HAP-1 (cell line): ENCODE measurements at regions not wholly inside any gene's neighbourhood (a gene's known extent, or its start where the extent isn't known, plus 50 kb on each side); places are given as distances from the start of the nearest gene placed in this dataset.
A peak's percentile ranks its signal among the peaks of the same experiment; 100 is the strongest.

Experiments
- DNase-seq, 2 experiments: peaks; one replicate each; pipeline ENCODE4 v3.0.0-alpha.2; 2016 to 2020; ENCODE audit warnings: low spot score in 2 of 2
- H3K27me3 ChIP-seq: fragments of 250-450 bp; sonication (Bioruptor Pico); 2 replicates; pipeline ENCODE4 v1.5.1; 2020; ENCODE audit warnings: low read depth, mild to moderate bottlenecking, moderate library complexity
- H3K36me3 ChIP-seq: fragments of 250-450 bp; sonication (Bioruptor Pico); replicated peaks from 2 replicates; pipeline ENCODE4 v1.5.1; 2020; ENCODE audit warnings: mild to moderate bottlenecking
- H3K4me1 ChIP-seq: fragments of 250-450 bp; sonication (Bioruptor Pico); 2 replicates; pipeline ENCODE4 v1.5.1; 2020; ENCODE audit warnings: mild to moderate bottlenecking
- H3K4me3 ChIP-seq: fragments of 250-450 bp; sonication (Bioruptor Pico); 2 replicates; pipeline ENCODE4 v1.5.1; 2020; ENCODE audit warnings: mild to moderate bottlenecking, moderate library complexity
- H3K9me3 ChIP-seq: fragments of 250-450 bp; sonication (Bioruptor Pico); 2 replicates; pipeline ENCODE4 v1.5.1; 2020; ENCODE audit warnings: mild to moderate bottlenecking, moderate library complexity
- in situ Hi-C: fragments of 300-500 bp; cut with MboI; formaldehyde crosslinking; loops from 3 replicates; pipeline ENCODE4 v1.14.3; 2020; ENCODE audit warnings: low sequenced_read_pairs, inconsistent platforms, mixed read lengths

DNA sequence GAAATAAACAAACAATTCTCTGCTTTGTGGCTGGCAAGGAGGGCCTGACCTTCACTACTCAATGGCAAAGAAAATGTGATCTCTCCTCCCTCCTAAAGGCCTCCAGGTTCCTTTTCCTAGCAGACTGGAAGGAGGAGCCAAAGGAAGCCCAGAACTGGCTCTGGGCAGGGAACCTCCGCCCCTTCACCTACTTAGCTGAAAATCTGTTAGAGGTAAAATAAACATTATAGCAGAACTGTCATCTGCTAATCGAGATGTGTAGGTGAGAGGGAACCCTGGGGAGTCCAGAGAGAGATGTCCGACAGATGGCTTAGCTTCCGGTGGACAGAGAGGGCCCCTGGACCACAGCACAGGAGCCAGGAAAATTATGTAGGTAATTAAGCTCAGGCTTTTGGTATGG lies 75.2 kb upstream of the KCNA3 start:
- Histone ChIP-seq H3K9me3 (no peaks in the 10 kb centered on the region), H3K4me1 (no peaks in the 10 kb centered on the region), H3K4me3 (no peak overlapping the region), H3K27me3 (no peaks in the 10 kb centered on the region), H3K36me3 (no peaks in the 10 kb centered on the region)
- in situ Hi-C loops: no loop called here
- DNase-seq: no peak

DNA sequence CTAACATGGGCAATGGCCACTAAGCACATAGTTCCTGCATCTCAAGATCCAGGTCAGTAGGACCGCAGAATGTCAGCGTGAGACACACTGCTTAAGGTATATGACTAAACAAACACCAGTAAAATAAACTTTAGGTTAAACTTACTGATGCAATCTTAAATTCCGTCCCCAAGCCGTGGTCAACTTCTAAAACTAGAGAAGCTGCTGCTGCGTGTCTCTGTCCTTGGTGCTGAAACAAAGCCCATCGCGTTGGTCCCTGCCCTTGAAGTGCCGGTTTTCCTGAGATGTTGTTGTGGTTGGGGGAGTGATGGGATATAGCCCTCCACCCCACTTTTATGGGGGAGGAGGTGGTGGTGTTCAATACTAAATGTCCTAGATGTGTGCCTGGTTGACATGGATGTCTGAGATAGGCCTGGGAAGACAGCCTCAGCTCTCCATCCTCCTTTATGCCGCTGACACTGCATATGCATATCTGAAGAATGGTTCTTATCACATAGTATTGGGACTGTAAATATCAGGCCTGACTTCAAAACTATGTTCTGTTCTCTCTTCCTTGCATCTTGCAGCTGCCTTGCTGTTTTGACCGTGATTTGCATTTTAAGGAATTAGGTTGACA lies 72.0 kb upstream of the KCNA3 start:
- peak in 1 of 2 experiments; percentile 69 for DNase-seq
- Histone ChIP-seq H3K27me3 (no peaks in the 10 kb centered on the region), H3K9me3 (no peaks in the 10 kb centered on the region), H3K4me1 (no peaks in the 10 kb centered on the region), H3K4me3 (no peak overlapping the region), H3K36me3 (no peaks in the 10 kb centered on the region)
- in situ Hi-C loops: no loop called here

DNA sequence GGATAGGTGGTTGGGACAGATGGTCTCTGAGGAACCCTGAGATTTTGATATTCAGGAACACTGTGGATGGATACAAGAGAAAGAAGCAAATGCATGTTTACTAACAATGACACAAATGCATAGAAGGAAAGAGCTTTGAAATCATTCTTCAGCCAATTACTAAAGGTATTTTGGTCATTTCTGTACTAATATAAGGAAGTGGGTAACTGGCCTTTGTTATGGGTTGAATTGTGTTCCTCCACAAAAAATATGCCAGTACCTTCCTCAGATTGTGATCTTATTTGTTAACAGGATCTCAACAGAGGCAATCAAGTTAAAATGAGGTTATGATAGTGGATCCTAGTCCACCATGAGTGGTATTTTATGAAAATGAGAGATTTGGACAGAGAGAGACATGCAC lies 68.7 kb upstream of the KCNA3 start:
- Histone ChIP-seq H3K36me3 (no peaks in the 10 kb centered on the region), H3K9me3 (no peaks in the 10 kb centered on the region), H3K27me3 (no peaks in the 10 kb centered on the region), H3K4me1 (no peaks in the 10 kb centered on the region), H3K4me3 (no peak overlapping the region)
- no peak for DNase-seq
- in situ Hi-C loops: no loop called here

DNA sequence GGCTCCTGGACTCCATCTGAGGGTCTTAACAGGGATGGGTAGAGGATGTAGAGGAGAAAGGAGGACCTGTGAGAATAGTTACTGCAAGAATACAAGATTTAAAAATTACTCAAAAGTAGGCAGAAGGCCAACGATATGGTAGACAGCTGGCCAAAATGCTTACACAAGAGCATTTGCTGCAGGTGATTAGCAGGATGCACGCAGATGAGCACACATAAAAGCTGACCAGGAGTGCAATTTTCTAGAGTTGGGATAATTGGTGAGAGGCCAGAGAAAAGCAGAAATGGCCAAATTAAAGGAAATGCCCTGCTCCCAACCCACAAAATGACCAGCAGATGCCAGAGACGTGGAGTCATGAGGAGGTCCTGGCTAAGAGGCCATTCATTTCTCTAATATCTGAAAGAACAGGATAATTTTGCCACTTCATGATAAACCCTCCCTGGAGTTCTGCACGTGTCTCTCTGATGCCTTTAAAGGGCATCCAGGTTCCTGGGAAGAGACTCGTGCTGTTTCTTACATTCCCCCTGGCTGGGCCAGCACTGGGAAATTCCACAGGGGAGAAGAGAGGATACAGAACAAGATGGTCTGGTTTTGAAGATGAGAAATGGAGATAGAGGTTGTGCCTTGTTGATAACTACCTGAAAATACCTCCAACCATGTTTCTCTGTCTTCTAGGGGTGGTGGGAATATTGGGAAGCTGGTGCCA lies 62.3 kb upstream of the KCNA3 start:
- Histone ChIP-seq H3K27me3 (no peaks in the 10 kb centered on the region), H3K4me3 (no peak overlapping the region), H3K36me3 (no peaks in the 10 kb centered on the region), H3K4me1 (no peaks in the 10 kb centered on the region), H3K9me3 (no peaks in the 10 kb centered on the region)
- no peak for DNase-seq
- in situ Hi-C loops: no loop called here

DNA sequence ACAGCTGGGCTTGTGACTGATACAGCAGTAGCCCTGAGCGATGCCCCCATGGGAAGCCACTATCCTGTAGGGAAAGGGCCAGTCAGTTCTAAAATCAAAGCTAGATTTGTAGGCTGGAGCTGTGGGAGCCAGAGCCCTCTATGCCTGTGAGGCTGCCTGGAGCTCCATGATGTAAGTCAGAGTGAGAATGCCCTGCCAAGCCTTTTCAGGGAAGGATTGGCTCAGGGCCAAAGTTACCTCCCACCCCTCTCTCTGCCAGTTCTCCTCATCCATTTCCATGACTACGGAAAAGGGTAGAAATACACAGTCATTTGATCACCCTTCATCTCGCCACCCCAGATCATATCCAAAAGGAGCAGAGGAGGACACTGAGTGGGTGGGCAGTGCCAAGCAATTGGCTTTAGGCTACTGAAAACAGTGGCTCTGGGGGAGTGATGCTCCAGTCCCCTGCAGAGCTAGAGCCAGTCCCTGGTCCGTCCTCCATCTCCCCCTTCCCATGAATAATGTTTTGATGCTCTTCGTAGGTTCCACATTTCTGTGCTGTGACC lies 59.5 kb upstream of the KCNA3 start:
- no peak overlapping the region for H3K4me3 ChIP-seq
- H3K36me3 ChIP-seq: no peaks in the 10 kb centered on the region
- H3K4me1 ChIP-seq: no peaks in the 10 kb centered on the region
- DNase-seq: no peak
- no peaks in the 10 kb centered on the region for H3K9me3 ChIP-seq
- H3K27me3 ChIP-seq: no peaks in the 10 kb centered on the region
- in situ Hi-C loops: no loop called here

DNA sequence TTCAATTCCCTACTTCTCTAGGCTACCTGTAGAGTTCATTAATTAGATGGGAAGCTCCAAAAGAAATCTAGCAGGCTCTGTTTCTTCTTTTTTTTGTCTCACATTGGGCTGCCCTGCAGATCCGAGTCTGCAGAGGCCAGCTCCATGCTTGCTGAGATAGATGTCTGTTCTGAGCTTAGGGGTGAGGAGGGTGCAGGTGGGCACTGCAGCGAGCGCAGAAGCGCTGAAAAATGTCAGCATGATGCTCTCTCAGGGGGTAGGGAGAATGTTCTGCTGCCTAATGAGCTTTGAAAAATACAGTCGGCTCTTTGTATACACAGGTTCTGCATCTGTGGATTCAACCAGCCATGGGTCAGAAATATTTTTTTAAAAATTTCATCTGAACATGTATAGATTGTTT lies 56.8 kb upstream of the KCNA3 start:
- H3K4me1 ChIP-seq: no peaks in the 10 kb centered on the region
- DNase-seq: no peak
- no peaks in the 10 kb centered on the region for H3K36me3 ChIP-seq
- H3K9me3 ChIP-seq: no peaks in the 10 kb centered on the region
- no peak overlapping the region for H3K4me3 ChIP-seq
- H3K27me3 ChIP-seq: no peaks in the 10 kb centered on the region
- in situ Hi-C loops: no loop called here

DNA sequence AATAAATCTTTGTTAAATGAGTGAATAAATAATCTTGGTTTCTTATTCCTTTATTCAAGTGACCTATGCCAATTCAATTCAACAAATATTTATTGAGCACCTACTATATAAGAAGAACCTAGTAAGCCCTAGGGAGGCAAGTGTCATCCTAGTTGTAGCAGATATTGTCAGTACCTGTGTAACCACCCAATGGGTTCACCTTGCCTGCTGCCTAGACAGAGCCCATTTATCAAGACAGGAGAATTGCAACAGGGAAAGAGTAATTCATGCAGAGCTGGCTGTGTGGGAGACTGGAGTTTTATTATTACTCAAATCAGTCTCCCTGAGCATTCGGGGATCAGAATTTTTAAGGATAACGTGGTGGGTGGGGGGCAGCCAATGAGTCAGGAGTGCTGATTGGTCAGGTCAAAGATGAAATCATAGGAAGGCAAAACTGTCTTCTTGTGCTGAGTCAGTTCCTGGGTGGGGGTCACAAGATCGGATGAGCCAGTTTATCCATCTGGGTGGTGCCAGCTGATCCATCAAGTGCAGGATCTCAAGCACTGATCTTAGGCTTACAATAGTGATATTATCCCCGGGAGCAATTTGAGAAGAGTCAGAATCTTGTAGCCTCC lies 53.8 kb upstream of the KCNA3 start:
- no peaks in the 10 kb centered on the region for H3K9me3 ChIP-seq
- in situ Hi-C loops: no loop called here
- H3K27me3 ChIP-seq: no peaks in the 10 kb centered on the region
- no peak overlapping the region for H3K4me3 ChIP-seq
- DNase-seq: no peak
- no peaks in the 10 kb centered on the region for H3K36me3 ChIP-seq
- H3K4me1 ChIP-seq: no peaks in the 10 kb centered on the region

DNA sequence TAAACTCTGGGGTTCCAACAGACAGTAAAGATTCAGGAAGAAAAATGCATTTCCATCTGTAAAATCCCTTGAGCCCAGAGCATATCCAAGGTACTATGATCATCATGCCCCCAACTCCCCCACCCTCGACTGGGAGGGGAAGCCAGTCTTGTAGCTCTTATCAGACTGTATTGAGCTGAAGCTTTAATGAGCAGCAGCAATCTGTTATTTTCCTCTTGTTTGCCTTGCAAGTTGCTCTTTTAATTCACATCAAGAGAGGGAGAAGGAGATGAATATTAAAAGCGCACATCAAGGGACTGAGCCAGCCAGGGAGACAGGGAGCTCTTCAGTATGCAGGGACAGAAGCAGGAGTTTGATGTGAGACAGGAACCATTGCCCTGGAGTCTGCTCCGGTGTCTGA lies 52.5 kb upstream of the KCNA3 start:
- Histone ChIP-seq H3K27me3 (no peaks in the 10 kb centered on the region), H3K9me3 (no peaks in the 10 kb centered on the region), H3K4me1 (no peaks in the 10 kb centered on the region), H3K4me3 (no peak overlapping the region), H3K36me3 (no peaks in the 10 kb centered on the region)
- no peak for DNase-seq
- in situ Hi-C loops: no loop called here

DNA sequence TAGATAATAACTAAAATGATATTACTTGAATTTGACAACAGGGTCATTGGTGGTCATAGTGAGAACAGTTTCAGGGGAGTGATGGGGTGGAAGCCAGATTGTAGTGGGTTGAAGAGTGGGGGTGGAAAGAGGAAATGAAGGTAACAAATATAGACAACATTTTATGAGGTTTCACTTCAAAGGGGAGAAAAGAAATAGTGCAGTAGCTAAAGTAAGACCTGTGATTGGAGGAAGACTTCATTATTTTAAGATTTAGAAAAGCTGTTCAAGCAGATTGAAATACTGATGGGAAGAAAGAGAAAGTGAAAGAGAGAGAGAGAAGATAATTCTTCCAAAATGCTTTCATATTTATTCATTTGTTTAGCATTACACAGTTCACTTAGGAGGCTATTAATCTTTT lies 52.0 kb upstream of the KCNA3 start:
- Histone ChIP-seq H3K36me3 (no peaks in the 10 kb centered on the region), H3K4me3 (no peak overlapping the region), H3K27me3 (no peaks in the 10 kb centered on the region), H3K9me3 (no peaks in the 10 kb centered on the region), H3K4me1 (no peaks in the 10 kb centered on the region)
- DNase-seq: no peak
- in situ Hi-C loops: no loop called here
